Liver (tissue), 3 donors: ENCODE measurements at regions not wholly inside any gene's neighbourhood (a gene's known extent, or its start where the extent isn't known, plus 50 kb on each side); places are given as distances from the start of the nearest gene placed in this dataset.

Source experiments
- ATF3 ChIP-seq: IDR thresholded peaks from 2 replicates; pipeline ENCODE4 v1.6.1; 2016; ENCODE audit warnings: antibody characterized with exemption
- CTCF ChIP-seq: fragments of 150-350 bp; IDR thresholded peaks from 2 replicates; pipeline ENCODE4 v1.5.1; 2017; ENCODE audit warnings: improper control_type of control experiment, low read depth, low read length; ENCODE audit not compliant: missing input control
- EGR1 ChIP-seq, 2 donors: IDR thresholded peaks; 2 replicates each; pipeline ENCODE4 v1.6.1; 2016 to 2018; ENCODE audit warnings: antibody characterized with exemption in 2 of 2, low read depth in 2 of 2
- FOXA1 ChIP-seq: IDR thresholded peaks from 2 replicates; pipeline ENCODE4 v1.6.1; 2016; ENCODE audit warnings: antibody characterized with exemption
- GABPA ChIP-seq, 2 donors: IDR thresholded peaks in 1 of 2; conservative IDR thresholded peaks in 1 of 2; 2 replicates each; pipeline ENCODE4 v1.6.1; 2016; ENCODE audit warnings: antibody characterized with exemption in 2 of 2, mild to moderate bottlenecking in 1 of 2, moderate library complexity in 1 of 2
- JUND ChIP-seq, 2 donors: IDR thresholded peaks; 2 replicates each; pipeline ENCODE4 v1.6.1; 2016; ENCODE audit warnings: antibody characterized with exemption in 2 of 2
- MAX ChIP-seq: IDR thresholded peaks from 2 replicates; pipeline ENCODE4 v1.6.1; 2016; ENCODE audit warnings: antibody characterized with exemption
- NR2F2 ChIP-seq: IDR thresholded peaks from 2 replicates; pipeline ENCODE4 v1.6.1; 2016; ENCODE audit warnings: antibody characterized with exemption
- RAD21 ChIP-seq, 2 donors: IDR thresholded peaks; 2 replicates each; pipeline ENCODE4 v1.6.1; 2016; ENCODE audit warnings: antibody characterized with exemption in 2 of 2, mild to moderate bottlenecking in 2 of 2
- REST ChIP-seq: IDR thresholded peaks from 2 replicates; pipeline ENCODE4 v1.6.1; 2016; ENCODE audit warnings: antibody characterized with exemption, mild to moderate bottlenecking
- RXRA ChIP-seq, 2 donors: IDR thresholded peaks; 2 replicates each; pipeline ENCODE4 v1.6.1; 2017 to 2018; ENCODE audit warnings: antibody characterized with exemption in 2 of 2, mild to moderate bottlenecking in 1 of 2
- SP1 ChIP-seq: IDR thresholded peaks from 2 replicates; pipeline ENCODE4 v1.6.1; 2018; ENCODE audit warnings: antibody characterized with exemption, mild to moderate bottlenecking
- TAF1 ChIP-seq: conservative IDR thresholded peaks from 2 replicates; pipeline ENCODE4 v1.6.1; 2016; ENCODE audit warnings: antibody characterized with exemption, mild to moderate bottlenecking
- ZBTB33 ChIP-seq: IDR thresholded peaks from 2 replicates; pipeline ENCODE4 v1.6.1; 2016; ENCODE audit warnings: antibody characterized with exemption
- donor health status: healthy.
- donor health status: healthy.

GRCh38 chr1:232504651-232505050, 125.3 kb downstream of the SIPA1L2 start:
- TF ChIP-seq CTCF (no peak), JUND (IDR thresholded peaks at IDR 0.05) (no peak), MAX (no peak), RAD21 (IDR thresholded peaks at IDR 0.05) (no peak), SP1 (no peak), ATF3 (no peak), RXRA (IDR thresholded peaks at IDR 0.05) (no peak), ZBTB33 (no peak), REST (no peak), TAF1 (no peak), GABPA (IDR thresholded peaks at IDR 0.05 in 1 of 2, conservative IDR thresholded peaks at IDR 0.05 in 1 of 2) (no peak), EGR1 (IDR thresholded peaks at IDR 0.05; ENCODE audit: low read depth in 2 of 2) (no peak), FOXA1 (no peak), NR2F2 (no peak)
